Activated gamma-delta T cell treated with anti-CD3 and anti-CD28 coated beads, Interleukin-2, amount 50 U/mL, for 16 hours (primary cell): ENCODE measurements at regions not wholly inside any gene's neighbourhood (a gene's known extent, or its start where the extent isn't known, plus 50 kb on each side); places are given as distances from the start of the nearest gene placed in this dataset.
"Not testable (repeated sequence)": the region's sequence is repeated elsewhere in the genome, so short reads cannot be mapped to it uniquely, and the experiment has no call there.

Experiments used
- DNase-seq: peaks from one replicate; pipeline ENCODE4 v3.0.0-alpha.2; 2020; ENCODE audit warnings: low read depth

DNA sequence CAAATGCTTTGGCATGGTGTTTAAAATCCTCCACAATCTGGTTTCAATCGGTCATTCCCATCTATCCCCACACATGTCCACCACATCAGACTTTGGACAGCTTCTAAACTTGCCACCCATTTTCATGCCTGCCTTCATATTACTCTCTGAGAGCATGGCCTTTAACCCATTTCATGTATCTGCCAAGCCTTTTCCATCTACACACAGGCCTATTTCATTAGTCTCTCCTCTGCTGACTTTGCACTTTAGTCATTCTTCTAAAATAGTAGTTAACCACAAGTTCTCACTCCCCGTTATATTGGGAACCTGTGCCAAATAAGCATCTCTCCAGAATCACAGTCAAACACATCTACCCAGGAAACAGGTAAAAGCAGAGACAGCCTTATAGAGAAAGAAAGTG lies 142.2 kb downstream of the MZT1 start:
- no peak for DNase-seq

- DNase-seq, result no peak
These were observed 156.2 kb downstream of the MZT1 start for GRCh38 chr13:72571191-72571590.

DNA sequence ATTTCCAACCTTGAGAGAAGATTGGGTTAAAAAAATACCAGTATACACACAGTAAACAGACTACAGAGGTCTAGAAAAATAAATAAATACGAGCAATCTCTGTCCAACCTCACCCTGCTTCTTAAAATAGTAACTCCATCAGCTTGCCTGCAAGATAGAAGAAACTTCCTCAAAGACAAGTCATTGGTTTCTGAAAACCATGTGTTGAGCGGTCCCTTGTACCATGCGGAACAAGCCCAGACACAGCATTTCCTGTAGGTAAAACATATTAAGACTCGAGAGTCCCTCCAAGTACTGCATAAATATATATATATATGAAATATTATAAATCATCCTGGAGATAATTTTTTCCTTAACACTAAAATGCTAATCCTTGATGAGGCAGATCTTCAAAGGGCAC lies 157.4 kb downstream of the MZT1 start:
- no peak for DNase-seq

GRCh38 chr13:72567566-72567965 lies 159.9 kb downstream of the MZT1 start:
- no peak for DNase-seq

DNA sequence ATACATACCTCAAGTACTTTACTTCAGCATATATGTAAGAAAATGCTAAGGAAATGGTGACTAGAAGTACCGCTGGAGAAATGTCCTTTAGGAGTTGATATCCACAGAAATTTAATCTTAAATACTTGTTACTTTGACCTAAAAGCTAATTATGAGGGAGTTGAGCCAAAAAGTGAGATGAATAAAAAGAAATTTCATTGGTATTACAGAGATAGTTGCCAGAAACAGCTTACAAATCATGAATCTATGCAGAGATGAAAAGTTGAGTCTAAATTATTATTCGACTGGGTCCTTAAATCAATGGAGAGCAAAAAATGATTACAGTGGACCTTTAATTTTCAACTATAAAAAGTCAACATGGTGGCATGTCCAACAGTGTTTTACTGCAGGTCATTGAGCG lies 160.9 kb downstream of the MZT1 start:
- DNase-seq, result no peak

DNA sequence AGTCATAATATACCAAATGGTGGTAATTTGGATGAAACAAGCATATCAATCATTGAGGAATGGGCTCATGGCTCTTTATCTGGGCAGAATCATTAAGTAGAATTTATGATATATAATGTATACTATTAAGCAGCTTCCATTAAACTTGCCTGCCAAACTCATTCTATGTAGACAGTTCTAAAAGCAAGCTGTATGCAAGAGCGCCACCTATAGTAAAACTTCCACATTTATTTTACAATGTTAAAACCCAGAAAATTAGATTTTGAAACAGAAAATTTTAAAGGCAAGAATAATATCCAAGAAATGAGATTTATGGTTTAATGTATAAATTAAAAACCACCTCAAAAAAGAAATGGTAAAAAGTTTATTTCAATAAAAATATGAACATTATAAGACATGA lies 161.5 kb downstream of the MZT1 start:
- DNase-seq, result no peak

GRCh38 chr13:72562686-72563085 lies 164.7 kb downstream of the MZT1 start:
- DNase-seq, result no peak

DNA sequence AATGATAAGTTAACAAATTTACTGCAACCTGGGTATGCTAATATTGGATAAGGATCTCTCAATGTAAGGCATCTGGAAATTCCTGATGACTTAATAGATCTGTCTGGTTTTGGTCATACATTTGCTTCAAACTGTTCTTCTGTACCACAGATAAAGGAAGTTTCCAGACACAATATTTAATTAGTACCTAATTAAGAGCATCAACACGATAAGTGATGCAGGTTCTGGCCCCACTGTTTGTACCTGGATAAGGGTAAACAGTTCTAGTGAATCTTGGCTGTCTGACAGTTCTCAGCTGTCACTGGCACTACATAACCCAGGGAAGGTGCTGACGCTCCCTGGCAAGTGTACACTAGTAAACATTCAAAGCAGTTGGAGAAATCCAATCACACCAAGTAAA lies 165.6 kb downstream of the MZT1 start:
- no peak for DNase-seq

GRCh38 chr13:72559716-72560115 lies 167.7 kb downstream of the MZT1 start:
- DNase-seq, result no peak

DNA sequence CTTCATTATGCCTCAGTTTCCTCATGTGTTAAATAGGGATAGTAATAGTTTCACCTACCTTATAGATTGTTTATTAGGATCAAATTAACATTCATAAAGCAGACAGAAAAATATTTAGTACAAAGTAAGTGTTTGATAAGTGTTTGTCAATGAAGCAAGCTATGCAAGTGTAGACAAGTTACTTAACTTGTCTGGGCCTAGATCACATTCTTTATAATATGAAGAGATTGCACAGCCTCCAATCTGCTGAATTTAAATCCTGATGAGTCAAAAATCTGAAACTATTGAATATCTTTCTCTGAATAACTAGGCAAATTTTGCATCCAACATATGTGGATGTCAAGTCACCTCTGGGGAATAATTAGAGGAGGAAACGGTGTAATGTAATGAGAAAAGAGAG lies 170.5 kb downstream of the MZT1 start:
- DNase-seq, result no peak

DNA sequence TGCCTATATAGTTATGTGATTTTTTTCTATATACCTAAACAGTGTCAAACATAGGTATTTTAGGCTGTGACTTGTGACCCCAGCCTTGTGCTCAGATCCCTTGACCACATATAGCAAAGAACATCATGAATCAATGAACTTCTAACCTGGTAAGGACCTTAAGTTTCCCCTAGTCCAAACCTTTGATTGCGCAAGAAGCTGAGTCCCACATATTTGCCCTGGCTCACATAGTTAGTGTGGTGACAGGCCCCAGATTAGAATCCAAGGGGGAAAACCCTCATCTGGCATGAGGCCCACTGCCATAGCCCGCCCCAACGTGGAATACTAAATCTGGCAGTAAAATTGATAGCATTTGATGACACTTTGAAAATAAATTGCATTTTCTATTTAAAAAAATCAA lies 171.8 kb downstream of the MZT1 start:
- no peak for DNase-seq

- DNase-seq, result no peak
These were observed 174.7 kb downstream of the MZT1 start for GRCh38 chr13:72552731-72553130.

DNA sequence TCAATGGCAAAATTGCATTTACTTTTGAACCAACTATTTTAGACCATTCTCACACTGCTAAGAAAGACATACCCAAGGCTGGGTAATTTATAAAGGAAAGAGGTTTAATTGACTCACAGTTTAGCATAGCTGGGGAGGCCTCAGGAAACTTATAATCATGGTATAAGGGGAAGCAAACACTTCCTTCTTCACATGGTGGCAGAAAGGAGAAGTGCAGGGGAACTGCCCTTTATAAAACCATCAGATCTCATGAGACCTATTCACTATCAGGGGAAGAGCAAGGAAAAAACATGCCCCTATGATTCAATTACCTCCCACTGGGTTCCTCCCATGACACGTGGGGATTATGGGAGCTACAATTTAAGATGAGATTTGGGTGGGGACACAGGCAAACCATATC lies 181.5 kb downstream of the MZT1 start:
- not testable (repeated sequence) for DNase-seq

DNA sequence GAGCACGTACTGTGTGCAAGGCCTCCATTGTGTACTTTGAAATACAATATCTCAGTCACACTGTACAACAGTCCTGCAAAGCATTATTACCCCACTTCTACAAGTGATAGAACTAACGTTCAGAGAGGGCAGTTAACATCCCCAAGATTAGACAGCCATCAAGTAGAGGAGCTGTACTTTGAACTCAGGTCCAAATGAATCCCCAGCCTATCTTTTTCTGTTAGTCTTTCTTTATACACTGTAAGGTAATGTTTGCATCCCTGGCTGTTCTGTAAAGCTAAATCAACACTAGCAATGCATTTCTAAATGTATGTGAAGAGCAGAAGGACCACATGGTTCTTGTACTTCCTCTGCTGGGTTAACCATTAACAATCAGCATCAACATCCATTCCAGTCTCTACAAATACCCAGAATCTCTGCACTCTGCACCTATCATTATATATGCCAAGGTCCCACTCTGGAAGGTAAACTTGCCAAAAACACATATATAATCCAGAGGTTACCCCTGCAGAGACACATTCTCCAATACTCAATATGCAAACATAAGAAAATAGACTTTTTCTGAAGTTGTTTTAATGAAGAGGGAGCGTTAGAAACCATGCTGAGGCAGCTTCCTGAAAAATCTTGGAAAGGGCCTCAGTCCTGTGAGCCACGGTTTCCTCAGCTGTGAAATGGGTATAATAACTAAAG lies 182.3 kb downstream of the MZT1 start:
- no peak for DNase-seq

DNA sequence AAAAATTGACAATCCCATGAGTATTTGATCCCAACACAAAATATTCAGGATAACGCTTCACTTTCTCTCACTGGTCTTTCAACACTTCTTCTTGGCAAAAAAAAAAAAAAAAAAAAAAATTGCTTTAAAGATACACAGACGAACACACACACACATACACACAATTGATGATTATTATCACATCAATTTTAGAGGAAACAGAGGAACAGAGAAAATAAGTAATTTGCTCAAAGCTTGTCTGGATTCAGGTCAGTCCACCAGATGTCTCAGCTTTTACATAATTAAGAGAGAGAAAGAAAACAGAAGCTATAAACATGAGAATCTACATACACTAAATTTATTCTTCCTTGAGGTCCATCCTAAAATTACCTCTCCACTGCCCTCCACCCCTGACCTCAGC lies 183.4 kb downstream of the MZT1 start:
- no peak for DNase-seq

DNA sequence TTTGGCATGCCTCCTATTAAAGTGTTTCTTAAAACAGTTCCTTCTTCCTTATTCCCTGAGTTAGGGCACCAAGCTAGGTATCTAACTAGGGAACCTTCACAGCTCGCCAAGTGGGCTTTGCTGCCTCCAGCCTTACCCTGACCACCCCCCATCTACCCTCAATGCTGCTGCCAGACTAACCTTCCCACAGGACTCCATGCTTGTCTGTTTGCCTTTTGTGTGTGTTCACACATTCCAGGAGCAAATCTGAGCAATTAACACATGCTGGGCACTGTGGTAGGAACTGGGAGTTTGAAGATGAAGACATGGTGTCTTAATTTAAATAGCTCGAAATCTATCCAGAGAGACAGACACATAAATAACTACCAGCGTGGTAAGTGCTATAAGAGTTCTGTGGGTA lies 185.2 kb downstream of the MZT1 start:
- DNase-seq, result no peak

DNA sequence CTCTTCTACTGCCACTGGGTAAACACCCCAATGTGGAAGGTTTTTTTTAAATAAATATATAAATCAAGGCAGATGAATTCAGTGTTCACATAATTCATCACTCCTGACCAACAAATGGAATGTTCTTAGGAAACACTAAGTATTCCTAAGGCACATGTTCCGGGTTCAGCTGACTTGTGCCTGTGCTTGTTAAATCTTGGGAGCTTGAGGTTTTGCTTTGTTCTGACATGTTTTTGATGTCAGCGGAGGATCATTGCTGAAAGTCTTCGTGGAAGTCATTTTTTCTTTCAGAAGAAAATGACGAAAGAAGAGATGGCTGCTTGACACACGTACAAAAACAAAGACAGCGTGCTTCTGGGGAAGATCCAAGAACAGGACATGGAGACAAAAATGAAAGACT lies 185.8 kb downstream of the MZT1 start:
- no peak for DNase-seq

DNA sequence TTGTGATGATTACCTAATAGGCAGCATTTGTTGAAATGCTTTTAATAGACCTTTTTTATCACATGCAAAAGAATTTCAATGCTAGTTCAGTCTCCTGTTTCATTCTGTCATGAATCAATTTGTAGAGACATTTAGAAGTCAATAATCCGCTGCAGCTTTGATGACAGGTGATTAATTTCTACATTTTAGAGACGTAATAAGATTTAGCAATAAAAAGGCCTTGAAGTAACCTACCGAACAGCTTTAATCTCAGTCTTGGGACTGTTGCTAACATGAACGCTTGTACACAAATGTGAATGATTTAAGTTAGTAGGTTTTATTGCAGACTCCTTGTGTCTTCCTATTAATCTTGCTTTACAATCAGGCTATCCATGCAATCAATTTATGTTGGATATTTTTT lies 186.5 kb downstream of the MZT1 start:
- DNase-seq, result no peak

- DNase-seq, result no peak
These were observed 187.5 kb downstream of the MZT1 start for GRCh38 chr13:72539925-72540324.

GRCh38 chr13:72537782-72538181 lies 189.6 kb downstream of the MZT1 start:
- DNase-seq, result no peak

GRCh38 chr13:72537395-72537780 lies 190.0 kb downstream of the MZT1 start:
- no peak for DNase-seq

GRCh38 chr13:72536714-72537394 lies 190.6 kb downstream of the MZT1 start:
- no peak for DNase-seq

- no peak for DNase-seq
These were observed 192.3 kb downstream of the MZT1 start for GRCh38 chr13:72534951-72535640.

DNA sequence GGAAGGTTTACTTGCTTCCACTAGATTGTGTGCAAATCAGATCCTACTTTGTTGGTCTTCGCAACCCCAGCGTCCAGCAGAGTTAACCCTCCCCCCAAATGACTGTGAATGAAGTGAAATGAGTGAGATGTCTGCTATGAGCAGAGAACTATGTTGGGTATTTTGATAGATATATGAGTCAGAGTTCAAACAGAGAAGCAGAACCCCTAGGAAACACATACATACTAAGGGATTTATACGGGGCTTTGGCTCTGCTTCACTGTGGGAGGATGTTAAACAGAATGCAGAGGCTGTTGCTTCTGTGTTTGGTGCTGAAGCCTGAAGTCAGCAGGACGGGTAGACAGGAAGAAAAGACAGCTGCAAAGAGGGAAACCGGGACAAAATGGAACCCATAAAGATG lies 197.0 kb downstream of the MZT1 start:
- no peak for DNase-seq
